ENCODE measurements at regions not wholly inside any gene's neighbourhood (a gene's known extent, or its start where the extent isn't known, plus 50 kb on each side); places are given as distances from the start of the nearest gene placed in this dataset.
A peak's percentile ranks its signal among the peaks of the same experiment; 100 is the strongest.

GRCh38 chr15:92829875-92830274 lies 70.2 kb upstream of the CHD2 start:
- Histone ChIP-seq H3K27me3 (no peaks in the 10 kb centered on the region), H3K4me1 (peaks cover 0 to 44% of the 10 kb centered on the region in 2 donors), H3K36me3 (no peaks in the 10 kb centered on the region), H3K9me3 (no peaks in the 10 kb centered on the region), H3K27ac (peak overlapping the region; percentile 93 to 98), H3K4me3 (no peak overlapping the region)
- TF ChIP-seq CTCF (IDR thresholded peaks at IDR 0.05) = no peak
- DNase-seq (ENCODE audit: low spot score) = no peak

- Histone ChIP-seq H3K27me3 (no peaks in the 10 kb centered on the region), H3K9me3 (no peaks in the 10 kb centered on the region), H3K27ac (peak overlapping the region; percentile 93 to 98), H3K36me3 (no peaks in the 10 kb centered on the region), H3K4me1 (peaks cover 0 to 44% of the 10 kb centered on the region in 2 donors), H3K4me3 (peak overlapping the region; percentile 16 to 43)
- no peak for DNase-seq (ENCODE audit: low spot score)
- TF ChIP-seq CTCF (IDR thresholded peaks at IDR 0.05) = no peak
These were observed 68.8 kb upstream of the CHD2 start for GRCh38 chr15:92831336-92831654.

GRCh38 chr15:92831655-92832328 lies 68.3 kb upstream of the CHD2 start:
- DNase-seq (ENCODE audit: low spot score) = peak; percentile 95
- H3K27ac ChIP-seq = peak overlapping the region; percentile 93 to 98
- H3K27me3 ChIP-seq = no peaks in the 10 kb centered on the region
- peak overlapping the region; percentile 16 to 43 for H3K4me3 ChIP-seq
- H3K4me1 ChIP-seq = peaks cover 0 to 44% of the 10 kb centered on the region in 2 donors
- H3K9me3 ChIP-seq = no peaks in the 10 kb centered on the region
- H3K36me3 ChIP-seq = no peaks in the 10 kb centered on the region
- TF ChIP-seq CTCF (IDR thresholded peaks at IDR 0.05) = peak; percentile 10 to 18

GRCh38 chr15:92833106-92833433 lies 67.1 kb upstream of the CHD2 start:
- no peaks in the 10 kb centered on the region for H3K36me3 ChIP-seq
- H3K9me3 ChIP-seq = no peaks in the 10 kb centered on the region
- no peaks in the 10 kb centered on the region for H3K27me3 ChIP-seq
- peaks cover 0 to 44% of the 10 kb centered on the region in 2 donors for H3K4me1 ChIP-seq
- no peak overlapping the region for H3K4me3 ChIP-seq
- DNase-seq (ENCODE audit: low spot score) = no peak
- TF ChIP-seq CTCF (IDR thresholded peaks at IDR 0.05) = no peak
- peak overlapping the region; percentile 93 to 98 for H3K27ac ChIP-seq

GRCh38 chr15:92833493-92834271 lies 66.4 kb upstream of the CHD2 start:
- no peak for TF ChIP-seq CTCF (IDR thresholded peaks at IDR 0.05)
- Histone ChIP-seq H3K27me3 (no peaks in the 10 kb centered on the region), H3K4me1 (peaks cover 0 to 44% of the 10 kb centered on the region in 2 donors), H3K4me3 (no peak overlapping the region), H3K9me3 (no peaks in the 10 kb centered on the region), H3K36me3 (no peaks in the 10 kb centered on the region), H3K27ac (peak overlapping the region; percentile 93 to 98)
- DNase-seq (ENCODE audit: low spot score) = no peak
